ENCODE measurements at regions not wholly inside any gene's neighbourhood (a gene's known extent, or its start where the extent isn't known, plus 50 kb on each side); places are given as distances from the start of the nearest gene placed in this dataset.

- no peak overlapping the region for H3K4me3 ChIP-seq
- TF ChIP-seq CTCF (IDR thresholded peaks at IDR 0.05) (no peak), POLR2AphosphoS5 (IDR thresholded peaks at IDR 0.05) (no peak), POLR2A (IDR thresholded peaks at IDR 0.05) (no peak), EP300 (IDR thresholded peaks at IDR 0.05) (no peak)
- H3K36me3 ChIP-seq = no peaks in the 10 kb centered on the region
- H3K9me3 ChIP-seq = no peaks in the 10 kb centered on the region
- no peaks in the 10 kb centered on the region for H3K4me1 ChIP-seq
- no peak for DNase-seq
- intact Hi-C loops (cut with DNase I) = no loop called here
- no peak overlapping the region for H3K27ac ChIP-seq
- WGBS, 2 donors = 50 to 72% methylated on average over 12 of the region's 12 CpGs
- H3K27me3 ChIP-seq = no peaks in the 10 kb centered on the region
These were observed 90.7 kb upstream of the KIAA1217 start for GRCh38 chr10:24118246-24118645.

- H3K36me3 ChIP-seq = no peaks in the 10 kb centered on the region
- no peak overlapping the region for H3K4me3 ChIP-seq
- no peak for TF ChIP-seq POLR2AphosphoS5 (IDR thresholded peaks at IDR 0.05)
- TF ChIP-seq EP300 (IDR thresholded peaks at IDR 0.05) = no peak
- no peak for TF ChIP-seq POLR2A (IDR thresholded peaks at IDR 0.05)
- TF ChIP-seq CTCF (IDR thresholded peaks at IDR 0.05) = no peak
- WGBS, 2 donors = 85 to 91% methylated on average over 5 of the region's 5 CpGs
- H3K27ac ChIP-seq = no peak overlapping the region
- no peaks in the 10 kb centered on the region for H3K27me3 ChIP-seq
- H3K4me1 ChIP-seq = no peaks in the 10 kb centered on the region
- no peak for DNase-seq
- intact Hi-C loops (cut with DNase I) = no loop called here
- H3K9me3 ChIP-seq = no peaks in the 10 kb centered on the region
These were observed 89.0 kb upstream of the KIAA1217 start for GRCh38 chr10:24119896-24120295.

- TF ChIP-seq EP300 (IDR thresholded peaks at IDR 0.05) = no peak
- TF ChIP-seq POLR2A (IDR thresholded peaks at IDR 0.05) = no peak
- no peak for TF ChIP-seq CTCF (IDR thresholded peaks at IDR 0.05)
- no peak for TF ChIP-seq POLR2AphosphoS5 (IDR thresholded peaks at IDR 0.05)
- Histone ChIP-seq H3K36me3 (no peaks in the 10 kb centered on the region), H3K4me1 (no peaks in the 10 kb centered on the region), H3K27ac (no peak overlapping the region), H3K9me3 (no peaks in the 10 kb centered on the region), H3K4me3 (no peak overlapping the region), H3K27me3 (no peaks in the 10 kb centered on the region)
- intact Hi-C loops (cut with DNase I) = no loop called here
- WGBS, 2 donors = 85 to 90% methylated on average over 1 of the region's 1 CpG
- DNase-seq = no peak
These were observed 88.3 kb upstream of the KIAA1217 start for GRCh38 chr10:24120646-24121045.

GRCh38 chr10:24127516-24127915 lies 81.4 kb upstream of the KIAA1217 start:
- no peak overlapping the region for H3K4me3 ChIP-seq
- intact Hi-C loops (cut with DNase I) = no loop called here
- DNase-seq = no peak
- no peaks in the 10 kb centered on the region for H3K27me3 ChIP-seq
- no peaks in the 10 kb centered on the region for H3K36me3 ChIP-seq
- 62 to 71% methylated on average over 2 of the region's 2 CpGs for WGBS, 2 donors
- no peak overlapping the region for H3K27ac ChIP-seq
- H3K4me1 ChIP-seq = no peaks in the 10 kb centered on the region
- no peaks in the 10 kb centered on the region for H3K9me3 ChIP-seq
- TF ChIP-seq CTCF (IDR thresholded peaks at IDR 0.05) (no peak), POLR2A (IDR thresholded peaks at IDR 0.05) (no peak), POLR2AphosphoS5 (IDR thresholded peaks at IDR 0.05) (no peak), EP300 (IDR thresholded peaks at IDR 0.05) (no peak)

- intact Hi-C loops (cut with DNase I) = no loop called here
- WGBS, 2 donors = 77 to 80% methylated on average over 9 of the region's 9 CpGs
These were observed 80.7 kb upstream of the KIAA1217 start for GRCh38 chr10:24128066-24128730.

More at GRCh38 chr10:24128066-24128730, 80.7 kb upstream of the KIAA1217 start:
- no peak overlapping the region for H3K4me3 ChIP-seq
- H3K36me3 ChIP-seq = no peaks in the 10 kb centered on the region
- TF ChIP-seq POLR2A (IDR thresholded peaks at IDR 0.05) = no peak
- TF ChIP-seq EP300 (IDR thresholded peaks at IDR 0.05) = no peak
- no peak for TF ChIP-seq POLR2AphosphoS5 (IDR thresholded peaks at IDR 0.05)
- TF ChIP-seq CTCF (IDR thresholded peaks at IDR 0.05) = no peak
- no peak overlapping the region for H3K27ac ChIP-seq
- H3K4me1 ChIP-seq = no peaks in the 10 kb centered on the region
- no peak for DNase-seq
- no peaks in the 10 kb centered on the region for H3K27me3 ChIP-seq
- no peaks in the 10 kb centered on the region for H3K9me3 ChIP-seq

Data from sigmoid colon (tissue), 6 donors.